ENCODE measurements at regions not wholly inside any gene's neighbourhood (a gene's known extent, or its start where the extent isn't known, plus 50 kb on each side); places are given as distances from the start of the nearest gene placed in this dataset.

DNA sequence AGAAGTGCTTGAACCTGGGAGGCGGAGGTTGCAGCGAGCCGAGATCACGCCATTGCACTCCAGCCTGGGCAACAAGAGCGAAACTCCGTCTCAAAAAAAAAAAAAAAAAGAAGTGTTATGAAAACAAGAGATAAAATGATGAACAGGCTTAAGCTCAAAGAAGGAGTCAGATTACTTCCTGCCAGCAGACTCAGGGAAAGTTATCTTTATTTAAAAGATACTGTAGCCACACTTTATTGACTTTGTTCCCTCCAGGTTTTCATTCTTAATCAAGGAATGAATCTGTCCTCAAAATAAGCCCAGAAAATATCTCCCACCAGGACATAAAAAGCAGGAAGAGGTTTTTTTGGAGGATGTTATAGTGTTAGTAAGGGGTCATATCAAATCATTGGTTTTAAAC lies 176.5 kb upstream of the KCNMB2 start:
- TF ChIP-seq, protein P1, sequence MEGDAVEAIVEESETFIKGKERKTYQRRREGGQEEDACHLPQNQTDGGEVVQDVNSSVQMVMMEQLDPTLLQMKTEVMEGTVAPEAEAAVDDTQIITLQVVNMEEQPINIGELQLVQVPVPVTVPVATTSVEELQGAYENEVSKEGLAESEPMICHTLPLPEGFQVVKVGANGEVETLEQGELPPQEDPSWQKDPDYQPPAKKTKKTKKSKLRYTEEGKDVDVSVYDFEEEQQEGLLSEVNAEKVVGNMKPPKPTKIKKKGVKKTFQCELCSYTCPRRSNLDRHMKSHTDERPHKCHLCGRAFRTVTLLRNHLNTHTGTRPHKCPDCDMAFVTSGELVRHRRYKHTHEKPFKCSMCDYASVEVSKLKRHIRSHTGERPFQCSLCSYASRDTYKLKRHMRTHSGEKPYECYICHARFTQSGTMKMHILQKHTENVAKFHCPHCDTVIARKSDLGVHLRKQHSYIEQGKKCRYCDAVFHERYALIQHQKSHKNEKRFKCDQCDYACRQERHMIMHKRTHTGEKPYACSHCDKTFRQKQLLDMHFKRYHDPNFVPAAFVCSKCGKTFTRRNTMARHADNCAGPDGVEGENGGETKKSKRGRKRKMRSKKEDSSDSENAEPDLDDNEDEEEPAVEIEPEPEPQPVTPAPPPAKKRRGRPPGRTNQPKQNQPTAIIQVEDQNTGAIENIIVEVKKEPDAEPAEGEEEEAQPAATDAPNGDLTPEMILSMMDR (IDR thresholded peaks at IDR 0.05), result no peak

DNA sequence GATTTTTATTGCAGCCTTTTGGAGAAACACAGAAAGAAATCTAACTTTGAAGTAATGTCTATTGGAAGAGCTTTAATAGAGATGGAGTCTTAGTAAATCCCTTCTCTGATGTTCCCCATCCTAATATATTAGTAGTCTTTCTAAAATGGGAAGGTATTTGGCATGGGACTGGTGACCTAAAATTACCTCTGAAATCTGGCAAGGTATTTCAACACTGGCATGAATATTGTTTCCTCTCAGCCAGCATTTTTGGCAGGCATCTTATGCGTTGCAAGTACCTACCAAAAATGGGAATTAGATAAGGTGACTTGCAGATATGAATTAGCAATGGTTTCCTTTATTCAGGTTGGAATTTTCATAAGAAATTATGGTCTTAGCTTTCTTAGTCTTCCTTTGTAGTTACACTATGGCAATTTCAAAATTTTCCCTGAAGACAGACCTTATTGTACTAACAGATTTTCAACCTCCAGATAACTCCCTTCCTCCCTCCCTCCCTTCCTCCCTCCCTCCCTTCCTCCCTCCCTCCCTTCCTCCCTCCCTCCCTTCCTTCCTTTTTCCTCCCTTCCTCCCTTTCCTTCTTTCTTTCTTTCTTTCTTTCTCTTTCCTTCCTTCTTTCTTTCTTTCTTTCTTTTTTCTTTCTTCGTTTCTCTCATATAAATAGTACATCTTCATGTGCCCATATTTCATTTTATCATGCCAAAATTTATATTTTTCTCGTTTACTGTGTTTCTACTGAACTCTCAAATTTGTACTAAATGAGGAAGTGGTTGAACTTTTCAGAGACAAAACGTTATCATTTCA lies 168.2 kb upstream of the KCNMB2 start:
- TF ChIP-seq, protein P1 (IDR thresholded peaks at IDR 0.05), result no peak

DNA sequence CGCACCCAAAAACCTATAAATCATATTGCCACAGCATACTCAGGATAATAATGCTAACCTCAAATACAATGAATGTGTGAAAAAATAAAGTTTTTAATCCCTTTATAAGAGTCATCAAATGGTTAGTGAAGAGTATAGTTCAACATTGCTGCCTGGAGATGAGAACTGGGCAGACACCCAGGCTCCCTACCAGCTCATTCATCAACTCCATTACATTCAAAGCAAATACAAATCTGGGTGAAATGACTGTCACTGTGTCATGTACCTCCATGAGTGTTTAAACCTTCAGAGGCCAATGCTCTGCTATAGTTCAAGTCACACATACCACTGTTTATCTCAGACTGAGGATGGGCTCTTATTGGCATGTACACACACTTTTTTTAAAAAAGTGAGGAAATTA lies 167.2 kb upstream of the KCNMB2 start:
- TF ChIP-seq, protein P1 (IDR thresholded peaks at IDR 0.05), result no peak

DNA sequence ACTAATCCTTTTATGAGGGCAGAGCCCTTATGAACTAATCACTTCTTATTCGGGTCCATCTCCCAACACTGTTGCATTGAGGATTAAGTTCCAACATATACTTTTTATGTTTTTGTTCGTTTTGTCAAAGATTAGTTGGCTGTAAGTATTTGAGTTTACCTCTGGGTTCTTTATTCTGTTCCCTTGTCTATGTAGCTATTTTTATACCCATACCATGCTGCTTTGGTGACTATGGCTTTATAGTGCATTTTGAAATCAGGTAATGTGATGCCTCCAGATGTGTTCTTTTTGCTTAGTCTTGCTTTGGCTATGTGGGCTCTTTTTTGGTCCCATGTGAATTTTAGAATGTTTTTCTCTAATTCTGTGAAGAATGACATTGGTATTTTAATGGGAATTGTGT lies 166.4 kb upstream of the KCNMB2 start:
- TF ChIP-seq, protein P1 (IDR thresholded peaks at IDR 0.05), result no peak

DNA sequence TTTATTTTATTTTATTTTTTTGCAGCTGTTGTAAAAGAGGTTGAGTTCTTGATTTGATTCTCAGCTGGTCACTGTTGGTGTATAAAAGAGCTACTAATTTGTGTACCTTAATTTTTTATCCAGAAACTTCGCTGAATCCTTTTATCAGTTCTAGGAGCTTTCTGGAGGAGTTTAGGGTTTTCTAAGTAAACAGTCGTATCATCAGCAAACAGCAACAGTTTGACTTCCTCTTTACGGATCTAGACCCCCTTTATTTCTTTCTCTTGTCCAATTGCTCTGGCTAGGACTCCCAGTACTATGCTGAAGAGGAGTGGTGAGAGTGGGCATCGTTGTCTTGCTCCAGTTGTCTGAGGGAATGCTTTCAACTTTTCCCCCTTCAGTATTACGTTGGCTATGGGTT lies 165.8 kb upstream of the KCNMB2 start:
- TF ChIP-seq, protein P1 (IDR thresholded peaks at IDR 0.05), result no peak

DNA sequence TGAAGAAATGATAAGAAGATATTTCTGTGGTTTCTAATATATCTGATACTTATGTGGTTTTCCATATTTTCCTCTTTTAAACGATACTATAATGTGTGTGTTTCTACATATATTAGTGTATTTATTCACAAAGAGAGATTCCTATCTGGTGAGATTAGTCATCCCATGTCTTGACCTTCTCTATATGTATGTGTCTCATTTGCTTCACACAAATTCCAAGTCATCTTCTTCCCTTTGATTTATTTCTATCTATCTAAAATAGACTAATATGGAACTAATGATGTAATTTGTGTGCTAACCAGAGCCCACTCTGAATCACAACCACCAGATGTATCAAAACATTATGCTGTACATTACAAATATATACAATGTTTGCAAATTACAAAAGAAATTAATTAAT lies 154.7 kb upstream of the KCNMB2 start:
- TF ChIP-seq, protein P1 (IDR thresholded peaks at IDR 0.05), result no peak

DNA sequence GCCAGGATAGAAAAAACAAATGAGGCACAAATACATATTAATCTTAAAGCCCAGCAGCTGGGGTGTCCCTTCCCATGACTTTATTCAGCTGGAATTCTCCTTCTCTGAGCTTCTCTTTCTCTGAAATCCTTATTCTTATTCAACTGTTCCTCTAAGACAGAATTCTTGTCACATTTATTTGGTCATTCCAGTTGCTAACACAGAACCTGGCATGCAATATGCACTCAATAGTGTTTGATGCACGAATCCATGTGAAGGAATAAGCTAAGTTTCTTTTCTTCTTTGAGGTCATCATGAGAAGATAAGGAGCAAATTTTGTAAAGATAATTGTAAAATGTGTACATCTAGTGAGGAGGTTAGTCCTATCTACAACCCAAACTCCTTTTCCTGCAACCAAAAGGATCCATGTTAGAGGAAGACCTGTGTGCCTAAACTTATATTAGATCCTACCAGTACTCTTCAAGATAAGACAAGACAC lies 154.2 kb upstream of the KCNMB2 start:
- TF ChIP-seq, protein P1 (IDR thresholded peaks at IDR 0.05), result no peak

Measured in LNCAP (cell line).